Peyer's patch (tissue), 4 donors: ENCODE measurements at regions not wholly inside any gene's neighbourhood (a gene's known extent, or its start where the extent isn't known, plus 50 kb on each side); places are given as distances from the start of the nearest gene placed in this dataset.

Experiments used
- POLR2A ChIP-seq, 2 donors: fragments of 450-650 bp; IDR thresholded peaks; one replicate each; pipeline ENCODE4 v1.5.1; 2017; ENCODE audit warnings: antibody characterized with exemption in 2 of 2, mild to moderate bottlenecking in 2 of 2, moderate library complexity in 2 of 2
- TF ChIP-seq, protein P1 (sequence below), 6 experiments: fragments of 450-650 bp in 4 of 6; fragments of 200-600 bp in 2 of 6; sonication (generic) in 1 of 6; IDR thresholded peaks; one replicate each; pipeline ENCODE4 v1.5.1; 2017 to 2019; ENCODE audit warnings: antibody characterized with exemption in 6 of 6, mild to moderate bottlenecking in 3 of 6, moderate library complexity in 1 of 6

- TF ChIP-seq, protein P1, sequence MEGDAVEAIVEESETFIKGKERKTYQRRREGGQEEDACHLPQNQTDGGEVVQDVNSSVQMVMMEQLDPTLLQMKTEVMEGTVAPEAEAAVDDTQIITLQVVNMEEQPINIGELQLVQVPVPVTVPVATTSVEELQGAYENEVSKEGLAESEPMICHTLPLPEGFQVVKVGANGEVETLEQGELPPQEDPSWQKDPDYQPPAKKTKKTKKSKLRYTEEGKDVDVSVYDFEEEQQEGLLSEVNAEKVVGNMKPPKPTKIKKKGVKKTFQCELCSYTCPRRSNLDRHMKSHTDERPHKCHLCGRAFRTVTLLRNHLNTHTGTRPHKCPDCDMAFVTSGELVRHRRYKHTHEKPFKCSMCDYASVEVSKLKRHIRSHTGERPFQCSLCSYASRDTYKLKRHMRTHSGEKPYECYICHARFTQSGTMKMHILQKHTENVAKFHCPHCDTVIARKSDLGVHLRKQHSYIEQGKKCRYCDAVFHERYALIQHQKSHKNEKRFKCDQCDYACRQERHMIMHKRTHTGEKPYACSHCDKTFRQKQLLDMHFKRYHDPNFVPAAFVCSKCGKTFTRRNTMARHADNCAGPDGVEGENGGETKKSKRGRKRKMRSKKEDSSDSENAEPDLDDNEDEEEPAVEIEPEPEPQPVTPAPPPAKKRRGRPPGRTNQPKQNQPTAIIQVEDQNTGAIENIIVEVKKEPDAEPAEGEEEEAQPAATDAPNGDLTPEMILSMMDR (IDR thresholded peaks at IDR 0.05), result no peak
- TF ChIP-seq POLR2A (IDR thresholded peaks at IDR 0.05), result no peak
These were observed 107.7 kb upstream of the SLC38A2 start for GRCh38 chr12:46480316-46480715.
